H9 (cell line): ENCODE measurements at regions not wholly inside any gene's neighbourhood (a gene's known extent, or its start where the extent isn't known, plus 50 kb on each side); places are given as distances from the start of the nearest gene placed in this dataset.

ENCODE experiments used
- DNase-seq: peaks from one replicate; pipeline ENCODE4 v3.0.0-alpha.2; 2017
- H2AFZ ChIP-seq: one replicate; pipeline ENCODE4 v1.6.1; 2013; ENCODE audit warnings: mild to moderate bottlenecking, low read length, control low read depth, moderate library complexity
- H2AK5ac ChIP-seq: 2 replicates; pipeline ENCODE4 v1.6.1; 2013; ENCODE audit warnings: low read length, control low read depth, mixed read lengths; ENCODE audit not compliant: insufficient read length
- H2BK120ac ChIP-seq: one replicate; pipeline ENCODE4 v1.6.1; 2013; ENCODE audit warnings: low read depth, mild to moderate bottlenecking, low read length, control low read depth, inconsistent platforms; ENCODE audit not compliant: poor library complexity, severe bottlenecking
- H2BK12ac ChIP-seq: 2 replicates; pipeline ENCODE4 v1.6.1; 2013; ENCODE audit warnings: low read length, control low read depth, mixed read lengths, low read depth; ENCODE audit not compliant: insufficient read length
- H2BK15ac ChIP-seq: 2 replicates; pipeline ENCODE4 v1.6.1; 2013; ENCODE audit warnings: low read depth, low read length, control low read depth
- H2BK20ac ChIP-seq: one replicate; pipeline ENCODE4 v1.6.1; 2013; ENCODE audit warnings: low read depth, mild to moderate bottlenecking, low read length, control low read depth, inconsistent platforms; ENCODE audit not compliant: poor library complexity, severe bottlenecking
- H2BK5ac ChIP-seq: 2 replicates; pipeline ENCODE4 v1.6.1; 2013; ENCODE audit warnings: low read length, control low read depth, mixed read lengths; ENCODE audit not compliant: insufficient read length
- H3K14ac ChIP-seq: 2 replicates; pipeline ENCODE4 v1.6.1; 2013; ENCODE audit warnings: low read length, control low read depth; ENCODE audit not compliant: insufficient read depth
- H3K18ac ChIP-seq: 2 replicates; pipeline ENCODE4 v1.6.1; 2013; ENCODE audit warnings: low read depth, mild to moderate bottlenecking, mixed read lengths, low read length, control low read depth; ENCODE audit not compliant: insufficient read length
- H3K23ac ChIP-seq: 2 replicates; pipeline ENCODE4 v1.6.1; 2013; ENCODE audit warnings: low read length, control low read depth, mixed read lengths, low read depth; ENCODE audit not compliant: insufficient read length
- H3K23me2 ChIP-seq: 2 replicates; pipeline ENCODE4 v1.6.1; 2013; ENCODE audit warnings: low read depth, mild to moderate bottlenecking, mixed read lengths, low read length, control low read depth; ENCODE audit not compliant: insufficient read length, poor library complexity, severe bottlenecking
- H3K27ac ChIP-seq: 2 replicates; pipeline ENCODE4 v1.5.1; 2013; ENCODE audit warnings: low read length, control low read depth, mixed read lengths, low read depth; ENCODE audit not compliant: insufficient read length
- H3K27me3 ChIP-seq: 2 replicates; pipeline ENCODE4 v1.6.1; 2013; ENCODE audit warnings: low read length, control low read depth, inconsistent platforms; ENCODE audit not compliant: insufficient read depth
- H3K4ac ChIP-seq: 2 replicates; pipeline ENCODE4 v1.6.1; 2013; ENCODE audit warnings: low read depth, mild to moderate bottlenecking, control low read depth, inconsistent platforms, low read length, moderate library complexity
- H3K4me1 ChIP-seq: 2 replicates; pipeline ENCODE4 v1.6.1; 2013; ENCODE audit warnings: low read length, control low read depth, inconsistent platforms; ENCODE audit not compliant: insufficient read depth
- H3K4me2 ChIP-seq: 2 replicates; pipeline ENCODE4 v1.6.1; 2013; ENCODE audit warnings: low read length, control low read depth, mixed read lengths; ENCODE audit not compliant: insufficient read length, insufficient read depth
- H3K56ac ChIP-seq: 2 replicates; pipeline ENCODE4 v1.6.1; 2013; ENCODE audit warnings: low read depth, mild to moderate bottlenecking, mixed read lengths, low read length, control low read depth; ENCODE audit not compliant: insufficient read length
- H3K79me1 ChIP-seq: 2 replicates; pipeline ENCODE4 v1.6.1; 2013; ENCODE audit warnings: low read depth, mild to moderate bottlenecking, moderate library complexity, low read length, control low read depth, inconsistent platforms; ENCODE audit not compliant: insufficient read depth, poor library complexity, severe bottlenecking
- H3K79me2 ChIP-seq: 2 replicates; pipeline ENCODE4 v1.6.1; 2013; ENCODE audit warnings: low read length, control low read depth, inconsistent platforms; ENCODE audit not compliant: insufficient read depth
- H3K9ac ChIP-seq: 2 replicates; pipeline ENCODE4 v1.6.1; 2013; ENCODE audit warnings: low read length, control low read depth, mixed read lengths; ENCODE audit not compliant: insufficient read length; ENCODE audit errors: extremely low read depth
- H3K9me3 ChIP-seq: one replicate; pipeline ENCODE4 v1.6.1; 2013; ENCODE audit warnings: low read depth, low read length, inconsistent platforms; ENCODE audit not compliant: control insufficient read depth
- H3T11ph ChIP-seq: one replicate; pipeline ENCODE4 v1.6.1; 2013; ENCODE audit warnings: mild to moderate bottlenecking, low read length, control low read depth, inconsistent platforms
- H4K20me1 ChIP-seq: one replicate; pipeline ENCODE4 v1.6.1; 2013; ENCODE audit not compliant: control insufficient read depth, insufficient read length, insufficient read depth
- H4K5ac ChIP-seq: 2 replicates; pipeline ENCODE4 v1.6.1; 2013; ENCODE audit warnings: low read depth, mild to moderate bottlenecking, mixed read lengths, low read length, control low read depth; ENCODE audit not compliant: insufficient read length
- H4K8ac ChIP-seq: replicated peaks from 2 replicates; pipeline ENCODE4 v1.6.1; 2013; ENCODE audit warnings: low read length, control low read depth, mixed read lengths, low read depth; ENCODE audit not compliant: insufficient read length
- H4K91ac ChIP-seq: 2 replicates; pipeline ENCODE4 v1.6.1; 2013; ENCODE audit warnings: low read depth, mild to moderate bottlenecking, moderate library complexity, mixed read lengths, low read length, control low read depth; ENCODE audit not compliant: insufficient read length
- H3K27ac Mint-ChIP-seq, 3 experiments: 2 replicates in 2 of 3; 3 replicates in 1 of 3; pipeline ENCODE4 v1.8.0; 2020 to 2021; ENCODE audit warnings: mixed read lengths in 3 of 3, mild to moderate bottlenecking in 1 of 3, moderate library complexity in 1 of 3
- H3K27me3 Mint-ChIP-seq: 2 replicates; pipeline ENCODE4 v1.8.0; 2021; ENCODE audit warnings: low read depth, mild to moderate bottlenecking, moderate library complexity, mixed read lengths
- H3K36me3 Mint-ChIP-seq, 3 experiments: 2 replicates in 2 of 3; 3 replicates in 1 of 3; pipeline ENCODE4 v1.8.0; 2020 to 2021; ENCODE audit warnings: low read depth in 3 of 3, mixed read lengths in 3 of 3; ENCODE audit not compliant: insufficient read depth in 1 of 3
- H3K4me1 Mint-ChIP-seq, 2 experiments: 2 replicates each; pipeline ENCODE4 v1.8.0; 2020; ENCODE audit warnings: mixed read lengths in 2 of 2
- H3K4me3 Mint-ChIP-seq, 2 experiments: 2 replicates in 1 of 2; 3 replicates in 1 of 2; pipeline ENCODE4 v1.8.0; 2020 to 2021; ENCODE audit warnings: mild to moderate bottlenecking in 2 of 2, mixed read lengths in 2 of 2, moderate library complexity in 1 of 2
- H3K9me3 Mint-ChIP-seq, 2 experiments: 2 replicates in 1 of 2; 3 replicates in 1 of 2; pipeline ENCODE4 v1.8.0; 2020; ENCODE audit warnings: mild to moderate bottlenecking in 2 of 2, mixed read lengths in 2 of 2, moderate library complexity in 1 of 2
- WGBS: extraction: QIAGEN DNeasy Blood & Tissue Kit; methylation state at CpG from one replicate; pipeline ENCODE4 v1.1.7; 2013; ENCODE audit warnings: missing lambda C conversion rate, low lambda C conversion rate, mixed read lengths; ENCODE audit not compliant: insufficient read length; ENCODE audit errors: extremely low coverage; 5-methylcytosine and 5-hydroxymethylcytosine counted together
- TF ChIP-seq, protein P1 (sequence below): fragments of 200-600 bp; sonication (generic); conservative IDR thresholded peaks from 3 replicates; pipeline ENCODE4 v1.8.0; 2021; ENCODE audit warnings: antibody characterized with exemption, mild to moderate bottlenecking

DNA sequence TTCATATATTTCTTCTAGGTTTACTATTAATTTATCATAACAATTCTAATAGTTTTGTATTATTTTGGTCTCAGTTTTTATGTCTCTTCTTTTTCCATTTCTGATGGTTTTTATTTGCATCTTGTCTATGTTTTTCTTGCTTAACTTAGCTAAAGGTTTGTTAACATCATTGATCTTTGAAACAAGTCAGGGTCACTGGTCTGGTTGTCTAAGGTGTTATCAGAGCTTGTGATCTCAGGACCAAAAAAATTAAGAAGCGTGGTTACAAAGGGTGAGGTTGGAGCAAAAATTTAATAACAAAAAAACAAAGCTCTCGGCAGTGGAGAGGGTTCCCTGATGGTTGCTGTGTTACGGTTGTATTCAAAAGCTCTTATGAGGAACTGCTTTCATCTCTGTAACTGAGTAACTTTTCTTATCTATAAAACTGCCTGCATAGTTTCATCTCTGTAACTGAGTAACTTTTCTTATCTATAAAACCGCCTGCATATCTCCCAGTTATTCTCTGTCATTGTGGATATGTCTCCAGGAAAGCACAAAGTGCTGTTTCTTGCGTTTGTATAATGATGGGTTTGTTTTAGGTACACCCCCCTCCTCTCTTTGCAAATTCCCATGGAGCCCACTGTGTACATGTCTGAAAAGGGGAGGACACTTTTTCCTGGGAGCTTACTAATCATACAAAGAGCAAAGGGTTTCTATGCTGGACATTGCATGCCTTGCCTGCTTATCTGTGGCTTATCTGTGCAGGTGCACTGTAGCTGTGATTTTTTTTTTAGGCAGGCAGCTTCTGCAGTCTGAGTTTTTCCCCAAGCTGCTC is 62.4 kb upstream of the UGT2B15 start:
- Histone ChIP-seq H3K9ac (no peak overlapping the region), H2AFZ (no peak overlapping the region), H3K27me3 (no peaks in the 10 kb centered on the region), H2BK5ac (no peak overlapping the region), H4K20me1 (no peaks in the 10 kb centered on the region), H3K79me2 (no peaks in the 10 kb centered on the region), H4K8ac (no peak overlapping the region), H4K5ac (no peak overlapping the region), H3K79me1 (no peaks in the 10 kb centered on the region), H3K23ac (no peak overlapping the region), H3K4me2 (no peak overlapping the region), H3K4me1 (no peaks in the 10 kb centered on the region), H2AK5ac (no peak overlapping the region), H4K91ac (no peak overlapping the region), H3K18ac (no peak overlapping the region), H3K23me2 (no peaks in the 10 kb centered on the region), H3K56ac (no peak overlapping the region), H2BK12ac (no peak overlapping the region), H2BK20ac (no peak overlapping the region), H3K9me3 (no peaks in the 10 kb centered on the region), H3K14ac (no peak overlapping the region), H2BK15ac (no peak overlapping the region), H2BK120ac (no peak overlapping the region), H3T11ph (no peak overlapping the region), H3K4ac (no peak overlapping the region), H3K27ac (no peak overlapping the region)
- no peak for DNase-seq
- Mint-ChIP-seq H3K4me1 (peaks cover 7 to 11% of the 10 kb centered on the region in 2 experiments; a peak in 3 of 4 replicates), H3K27me3 (no peaks in the 10 kb centered on the region), H3K27ac (no peak overlapping the region), H3K36me3 (peaks cover 2 to 14% (median 9%) of the 10 kb centered on the region in 3 experiments; a peak in 6 of 7 replicates), H3K9me3 (peaks cover 6 to 11% of the 10 kb centered on the region in 2 experiments; a peak in 4 of 5 replicates), H3K4me3 (no peak overlapping the region)
- TF ChIP-seq, protein P1, sequence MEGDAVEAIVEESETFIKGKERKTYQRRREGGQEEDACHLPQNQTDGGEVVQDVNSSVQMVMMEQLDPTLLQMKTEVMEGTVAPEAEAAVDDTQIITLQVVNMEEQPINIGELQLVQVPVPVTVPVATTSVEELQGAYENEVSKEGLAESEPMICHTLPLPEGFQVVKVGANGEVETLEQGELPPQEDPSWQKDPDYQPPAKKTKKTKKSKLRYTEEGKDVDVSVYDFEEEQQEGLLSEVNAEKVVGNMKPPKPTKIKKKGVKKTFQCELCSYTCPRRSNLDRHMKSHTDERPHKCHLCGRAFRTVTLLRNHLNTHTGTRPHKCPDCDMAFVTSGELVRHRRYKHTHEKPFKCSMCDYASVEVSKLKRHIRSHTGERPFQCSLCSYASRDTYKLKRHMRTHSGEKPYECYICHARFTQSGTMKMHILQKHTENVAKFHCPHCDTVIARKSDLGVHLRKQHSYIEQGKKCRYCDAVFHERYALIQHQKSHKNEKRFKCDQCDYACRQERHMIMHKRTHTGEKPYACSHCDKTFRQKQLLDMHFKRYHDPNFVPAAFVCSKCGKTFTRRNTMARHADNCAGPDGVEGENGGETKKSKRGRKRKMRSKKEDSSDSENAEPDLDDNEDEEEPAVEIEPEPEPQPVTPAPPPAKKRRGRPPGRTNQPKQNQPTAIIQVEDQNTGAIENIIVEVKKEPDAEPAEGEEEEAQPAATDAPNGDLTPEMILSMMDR = no peak
- WGBS = no CpG with 5 or more reads among the region's 5 CpGs
